Osteocyte (in vitro differentiated cells): ENCODE measurements at regions not wholly inside any gene's neighbourhood (a gene's known extent, or its start where the extent isn't known, plus 50 kb on each side); places are given as distances from the start of the nearest gene placed in this dataset.

Source experiments
- DNase-seq: peaks from one replicate; pipeline ENCODE4 v3.0.0; 2021; ENCODE audit warnings: mixed read lengths; ENCODE audit not compliant: unreplicated experiment; ENCODE audit errors: extremely low spot score
- H3K27ac Mint-ChIP-seq: one replicate; pipeline ENCODE4 v1.8.0; 2021; ENCODE audit warnings: mild to moderate bottlenecking, mixed read lengths; ENCODE audit not compliant: unreplicated experiment
- H3K27me3 Mint-ChIP-seq: one replicate; pipeline ENCODE4 v1.8.0; 2021; ENCODE audit warnings: mixed read lengths; ENCODE audit not compliant: unreplicated experiment
- H3K36me3 Mint-ChIP-seq: one replicate; pipeline ENCODE4 v1.8.0; 2021; ENCODE audit warnings: mixed read lengths; ENCODE audit not compliant: unreplicated experiment
- H3K4me1 Mint-ChIP-seq: one replicate; pipeline ENCODE4 v1.8.0; 2021; ENCODE audit warnings: mixed read lengths; ENCODE audit not compliant: unreplicated experiment
- H3K4me3 Mint-ChIP-seq: one replicate; pipeline ENCODE4 v1.8.0; 2021; ENCODE audit warnings: mild to moderate bottlenecking, moderate library complexity, mixed read lengths; ENCODE audit not compliant: unreplicated experiment
- H3K9me3 Mint-ChIP-seq: one replicate; pipeline ENCODE4 v1.8.0; 2021; ENCODE audit warnings: mixed read lengths; ENCODE audit not compliant: unreplicated experiment
- CTCF ChIP-seq: fragments of 200-600 bp; sonication (generic); IDR thresholded peaks from 2 replicates; pipeline ENCODE4 v1.5.0; 2021; ENCODE audit warnings: antibody characterized with exemption, mild to moderate bottlenecking, moderate library complexity

- H3K27me3 Mint-ChIP-seq, result peaks cover 3% of the 10 kb centered on the region
- no peaks in the 10 kb centered on the region for H3K9me3 Mint-ChIP-seq
- DNase-seq, result no peak
- H3K36me3 Mint-ChIP-seq, result no peaks in the 10 kb centered on the region
- H3K4me3 Mint-ChIP-seq, result no peak overlapping the region
- H3K27ac Mint-ChIP-seq, result no peak overlapping the region
- no peak for TF ChIP-seq CTCF
- peaks cover 11% of the 10 kb centered on the region for H3K4me1 Mint-ChIP-seq
Observed at GRCh38 chr1:61004262-61005003, 77.9 kb upstream of the NFIA start.

- no peak for DNase-seq
- H3K9me3 Mint-ChIP-seq, result no peaks in the 10 kb centered on the region
- no peaks in the 10 kb centered on the region for H3K27me3 Mint-ChIP-seq
- peaks cover 11% of the 10 kb centered on the region for H3K4me1 Mint-ChIP-seq
- H3K27ac Mint-ChIP-seq, result no peak overlapping the region
- no peak overlapping the region for H3K4me3 Mint-ChIP-seq
- TF ChIP-seq CTCF, result no peak
- no peaks in the 10 kb centered on the region for H3K36me3 Mint-ChIP-seq
Observed at GRCh38 chr1:61000327-61000726, 82.0 kb upstream of the NFIA start.

GRCh38 chr1:60998786-60999185 is 83.6 kb upstream of the NFIA start:
- TF ChIP-seq CTCF, result no peak
- Mint-ChIP-seq H3K4me3 (no peak overlapping the region), H3K36me3 (no peaks in the 10 kb centered on the region), H3K27me3 (no peaks in the 10 kb centered on the region), H3K9me3 (no peaks in the 10 kb centered on the region), H3K4me1 (no peaks in the 10 kb centered on the region), H3K27ac (no peak overlapping the region)
- no peak for DNase-seq

- peaks cover 5% of the 10 kb centered on the region for H3K9me3 Mint-ChIP-seq
- H3K4me3 Mint-ChIP-seq, result no peak overlapping the region
- no peaks in the 10 kb centered on the region for H3K36me3 Mint-ChIP-seq
- H3K27ac Mint-ChIP-seq, result no peak overlapping the region
- H3K4me1 Mint-ChIP-seq, result peaks cover 24% of the 10 kb centered on the region
- no peak for DNase-seq
- no peaks in the 10 kb centered on the region for H3K27me3 Mint-ChIP-seq
- TF ChIP-seq CTCF, result no peak
Observed at GRCh38 chr1:60994828-60995492, 87.4 kb upstream of the NFIA start.

- H3K4me3 Mint-ChIP-seq, result no peak overlapping the region
- no peaks in the 10 kb centered on the region for H3K27me3 Mint-ChIP-seq
- peaks cover 30% of the 10 kb centered on the region for H3K4me1 Mint-ChIP-seq
- H3K27ac Mint-ChIP-seq, result no peak overlapping the region
- no peak for TF ChIP-seq CTCF
- no peak for DNase-seq
- peaks cover 5% of the 10 kb centered on the region for H3K9me3 Mint-ChIP-seq
- H3K36me3 Mint-ChIP-seq, result no peaks in the 10 kb centered on the region
Observed at GRCh38 chr1:60994369-60994768, 88.0 kb upstream of the NFIA start.
